Stimulated activated CD8-positive, alpha-beta memory T cell treated with anti-CD3 and anti-CD28 coated beads, Interleukin-4, amount 100 ng/mL, for 48 hours (primary cell): ENCODE measurements at regions not wholly inside any gene's neighbourhood (a gene's known extent, or its start where the extent isn't known, plus 50 kb on each side); places are given as distances from the start of the nearest gene placed in this dataset.

Experiments used
- DNase-seq: peaks from one replicate; pipeline ENCODE4 v3.0.0-alpha.2; 2020

DNA sequence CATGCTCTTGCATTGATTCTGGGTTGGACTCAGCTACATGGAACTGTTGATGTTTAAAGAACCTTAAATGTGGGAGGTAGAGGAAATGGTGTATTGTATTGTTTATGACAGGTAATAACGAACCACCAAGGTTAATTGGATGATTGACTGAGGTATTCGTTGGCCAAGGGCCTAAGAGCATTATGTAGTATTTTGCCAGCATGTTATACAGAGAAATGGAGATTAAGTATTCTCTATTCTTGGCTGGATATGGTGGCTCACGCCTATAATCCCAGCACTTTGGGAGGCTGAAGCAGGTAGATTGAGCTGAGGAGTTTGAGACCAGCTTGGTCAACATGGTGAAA is 59.0 kb upstream of the CDK20 start:
- DNase-seq = no peak

DNA sequence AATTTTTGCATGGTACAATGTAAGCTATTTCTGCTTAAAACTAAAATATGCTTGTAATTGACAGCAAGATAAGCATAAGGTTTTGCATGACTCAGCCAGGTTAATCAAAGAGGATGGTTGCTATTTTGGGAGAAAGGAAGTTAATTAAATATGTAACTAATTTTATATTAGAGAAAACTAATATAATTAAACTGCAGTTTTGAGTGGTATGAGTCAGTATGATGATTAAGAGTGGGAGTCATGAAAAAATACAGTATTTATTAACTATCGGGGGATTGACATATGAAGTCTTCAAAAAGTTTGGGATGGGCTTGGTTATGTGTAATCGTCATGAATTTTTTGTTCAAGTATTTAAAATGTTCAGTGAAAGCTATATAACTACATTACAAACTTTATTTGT is 54.0 kb upstream of the CDK20 start:
- DNase-seq = no peak

DNA sequence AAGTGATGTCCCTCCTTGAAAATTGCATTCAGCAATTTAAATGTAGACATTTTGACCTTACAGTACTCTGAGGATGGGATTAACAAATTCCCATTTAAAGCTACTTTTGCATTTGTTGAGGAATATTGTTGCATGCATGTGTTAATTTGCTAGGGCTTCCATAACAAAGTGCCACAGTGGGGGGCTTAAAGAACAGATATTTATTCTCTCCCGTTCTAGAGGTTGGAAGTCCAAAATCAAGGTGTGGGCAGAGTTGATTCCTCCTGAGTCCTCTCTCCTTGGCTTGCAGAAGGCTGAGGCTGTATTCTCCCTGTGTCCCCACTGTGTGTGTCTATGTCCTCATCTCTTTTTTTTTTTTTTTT is 51.8 kb upstream of the CDK20 start:
- no peak for DNase-seq

DNA sequence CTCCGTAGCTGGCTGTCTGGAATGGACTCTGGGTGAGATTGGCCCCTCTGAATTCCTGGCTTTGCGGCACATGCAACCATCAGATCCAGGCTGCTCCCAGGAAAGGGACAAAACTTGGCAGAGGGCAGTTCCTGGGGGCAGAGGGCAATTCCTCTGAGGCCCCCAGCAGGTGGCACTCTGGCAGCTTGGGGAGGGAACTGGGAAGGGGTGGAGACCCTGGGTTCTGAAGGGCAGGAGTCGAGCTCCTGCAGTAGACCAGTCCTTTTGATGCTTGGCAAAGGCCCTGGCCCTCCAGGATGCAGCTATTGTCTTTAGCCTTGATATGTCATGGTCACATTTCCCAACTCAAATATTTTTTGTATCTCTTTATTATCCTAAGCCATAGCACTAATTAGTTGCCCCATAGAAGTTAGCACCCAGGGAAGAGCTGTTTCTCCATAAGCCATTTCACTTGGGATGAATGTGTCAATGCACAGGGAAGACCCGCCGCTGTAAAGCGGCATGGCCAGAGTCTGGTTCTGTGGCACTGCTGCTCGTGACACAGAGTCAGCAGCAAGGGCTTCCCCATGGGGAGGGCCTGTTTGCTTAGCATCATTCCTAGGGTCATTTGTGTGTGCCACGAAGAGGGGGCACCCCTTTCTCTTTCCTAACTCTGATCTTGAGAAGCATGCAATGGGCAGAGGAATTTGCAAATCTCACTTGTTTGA is 51.2 kb upstream of the CDK20 start:
- no peak for DNase-seq

DNA sequence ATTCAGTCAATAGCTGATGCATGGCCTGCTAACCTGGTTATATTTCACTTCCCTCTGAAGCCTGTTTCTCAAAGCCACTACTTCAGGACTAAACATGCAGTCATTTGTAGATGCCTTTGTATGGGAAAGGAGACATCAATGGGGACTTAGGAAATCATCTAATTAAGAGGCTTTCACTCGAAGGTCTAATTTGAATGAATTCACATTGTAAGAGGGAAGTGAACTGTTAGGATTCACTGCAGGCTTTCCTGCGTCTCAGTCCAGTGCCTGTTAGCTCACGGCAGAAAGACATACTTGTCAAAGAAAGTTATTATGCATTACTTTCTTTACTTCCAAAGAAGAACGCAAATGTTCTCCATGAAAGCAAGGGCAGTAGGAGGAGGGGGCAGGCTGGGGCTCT is 50.6 kb upstream of the CDK20 start:
- no peak for DNase-seq
